GM23248 (cell line): ENCODE measurements at regions not wholly inside any gene's neighbourhood (a gene's known extent, or its start where the extent isn't known, plus 50 kb on each side); places are given as distances from the start of the nearest gene placed in this dataset.

Experiments used
- DNase-seq: peaks from one replicate; pipeline ENCODE4 v3.0.0-alpha.2; 2015
- H2AFZ ChIP-seq: fragments of 200-600 bp; sonication (generic); 2 replicates; pipeline ENCODE4 v1.6.1; 2016; ENCODE audit warnings: antibody characterized with exemption
- H3F3A ChIP-seq: fragments of 200-600 bp; sonication (generic); 2 replicates; pipeline ENCODE4 v1.6.1; 2016; ENCODE audit warnings: mild to moderate bottlenecking, antibody characterized with exemption, mixed run types; ENCODE audit not compliant: insufficient read depth
- H3K27ac ChIP-seq: fragments of 200-600 bp; sonication (generic); 2 replicates; pipeline ENCODE4 v1.5.1; 2016; ENCODE audit warnings: mild to moderate bottlenecking
- H3K27me3 ChIP-seq: fragments of 200-600 bp; sonication (generic); replicated peaks from 2 replicates; pipeline ENCODE4 v1.6.1; 2016; ENCODE audit warnings: mild to moderate bottlenecking; ENCODE audit not compliant: insufficient read depth
- H3K36me3 ChIP-seq: fragments of 200-600 bp; sonication (generic); 2 replicates; pipeline ENCODE4 v1.6.1; 2016; ENCODE audit warnings: low read depth, mild to moderate bottlenecking
- H3K4me1 ChIP-seq: fragments of 200-600 bp; sonication (generic); 2 replicates; pipeline ENCODE4 v1.6.1; 2016; ENCODE audit warnings: mild to moderate bottlenecking; ENCODE audit not compliant: insufficient read depth
- H3K4me2 ChIP-seq: fragments of 200-600 bp; sonication (generic); one replicate; pipeline ENCODE4 v1.6.1; 2016; ENCODE audit warnings: mild to moderate bottlenecking; ENCODE audit not compliant: unreplicated experiment
- H3K4me3 ChIP-seq: fragments of 200-600 bp; sonication (generic); 2 replicates; pipeline ENCODE4 v1.5.1; 2016; ENCODE audit warnings: mild to moderate bottlenecking
- H3K79me2 ChIP-seq: fragments of 200-600 bp; sonication (generic); 2 replicates; pipeline ENCODE4 v1.6.1; 2016; ENCODE audit warnings: mild to moderate bottlenecking; ENCODE audit not compliant: insufficient read depth
- H3K9ac ChIP-seq: fragments of 200-600 bp; sonication (generic); 2 replicates; pipeline ENCODE4 v1.6.1; 2016; ENCODE audit warnings: mild to moderate bottlenecking
- H3K9me2 ChIP-seq: fragments of 200-600 bp; sonication (generic); 2 replicates; pipeline ENCODE4 v1.6.1; 2016; ENCODE audit warnings: mixed run types, mild to moderate bottlenecking, moderate library complexity; ENCODE audit not compliant: insufficient read depth
- H3K9me3 ChIP-seq: fragments of 200-600 bp; sonication (generic); one replicate; pipeline ENCODE4 v1.6.1; 2017; ENCODE audit warnings: low read depth
- H4K20me1 ChIP-seq: fragments of 200-600 bp; sonication (generic); 2 replicates; pipeline ENCODE4 v1.6.0; 2016; ENCODE audit not compliant: insufficient read depth
- EZH2 ChIP-seq: fragments of 200-600 bp; sonication (generic); IDR thresholded peaks from 2 replicates; pipeline ENCODE4 v1.6.1; 2018; ENCODE audit warnings: antibody characterized with exemption, mild to moderate bottlenecking; ENCODE audit not compliant: insufficient read depth, poor library complexity, severe bottlenecking
- EZH2phosphoT487 ChIP-seq: fragments of 200-600 bp; sonication (generic); IDR thresholded peaks from 2 replicates; pipeline ENCODE4 v1.6.1; 2018; ENCODE audit warnings: antibody characterized with exemption, moderate library complexity, mild to moderate bottlenecking, low read depth; ENCODE audit not compliant: insufficient read depth
- WGBS, 2 experiments: methylation state at CpG; one replicate each; pipeline ENCODE4 v1.1.6; 2015 to 2017; ENCODE audit warnings: low lambda C conversion rate in 2 of 2, low coverage in 1 of 2; ENCODE audit errors: missing lambda C conversion rate in 2 of 2; 5-methylcytosine and 5-hydroxymethylcytosine counted together
- in situ Hi-C: fragments of 300-500 bp; cut with MboI; formaldehyde crosslinking; loops from 2 replicates; pipeline ENCODE4 v1.15.0; 2020

DNA sequence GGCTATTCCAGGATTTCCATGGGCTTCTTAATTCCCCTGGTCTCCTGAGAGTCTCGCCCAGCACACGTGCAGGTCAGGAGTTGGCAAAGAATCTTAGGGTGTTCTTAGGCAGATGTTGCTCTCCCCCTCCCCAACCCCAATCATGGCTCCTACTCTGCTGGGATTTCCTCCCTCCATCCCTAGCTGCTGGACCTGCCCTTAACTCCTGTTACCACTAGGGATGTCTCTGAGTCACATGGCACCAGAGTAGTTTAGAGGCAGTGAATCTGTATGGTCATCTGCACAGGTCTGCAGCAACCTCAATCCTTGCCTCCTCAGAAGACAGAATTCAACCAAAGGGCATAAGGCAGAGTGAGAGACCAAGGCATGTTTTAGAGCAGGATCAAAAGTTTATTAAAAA lies 51.8 kb upstream of the CHST3 start:
- peak; percentile 51 for DNase-seq
- Histone ChIP-seq H2AFZ (no peak overlapping the region), H3K79me2 (no peaks in the 10 kb centered on the region), H4K20me1 (no peaks in the 10 kb centered on the region), H3F3A (no peaks in the 10 kb centered on the region), H3K9ac (no peak overlapping the region), H3K4me3 (no peak overlapping the region), H3K9me3 (no peaks in the 10 kb centered on the region), H3K27ac (no peak overlapping the region), H3K9me2 (no peaks in the 10 kb centered on the region), H3K27me3 (no peaks in the 10 kb centered on the region), H3K4me1 (no peaks in the 10 kb centered on the region), H3K4me2 (no peak overlapping the region), H3K36me3 (no peaks in the 10 kb centered on the region)
- 66 to 69% methylated on average over 2 of the region's 2 CpGs for WGBS, 2 experiments
- TF ChIP-seq EZH2phosphoT487 = no peak
- TF ChIP-seq EZH2 = no peak
- in situ Hi-C loops = no loop called here

DNA sequence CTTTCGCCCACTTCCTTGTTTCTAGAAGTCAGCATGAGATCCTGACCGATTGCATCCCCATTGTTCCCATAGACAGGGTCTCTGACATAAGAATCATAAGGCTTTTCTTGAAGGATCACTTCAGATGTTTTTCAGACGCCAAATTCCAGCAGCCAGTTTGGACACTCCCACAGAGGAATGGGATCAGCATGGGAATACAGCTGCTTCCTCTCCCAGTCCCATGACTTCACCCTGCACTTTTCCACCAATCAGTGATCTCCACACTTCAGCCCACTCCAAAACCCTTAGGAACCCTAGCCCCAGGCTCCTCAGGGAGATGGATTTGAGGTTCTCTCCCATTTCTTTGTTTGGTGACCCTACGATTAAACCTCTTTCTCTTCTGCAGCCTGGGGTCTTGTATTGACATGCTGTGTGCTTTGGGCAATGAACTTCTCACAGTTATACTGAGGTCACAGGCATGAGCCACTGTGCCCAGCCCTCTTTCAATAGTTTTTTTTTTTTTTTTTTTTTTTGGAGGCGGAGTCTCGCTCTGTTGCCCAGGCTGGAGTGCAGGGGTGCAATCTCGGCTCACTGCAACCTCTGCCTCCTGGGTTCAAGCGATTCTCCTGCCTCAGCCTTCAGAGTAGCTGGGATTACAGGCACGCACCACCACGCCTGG lies 52.8 kb upstream of the CHST3 start:
- Histone ChIP-seq H3K4me1 (no peaks in the 10 kb centered on the region), H4K20me1 (no peaks in the 10 kb centered on the region), H3K27me3 (no peaks in the 10 kb centered on the region), H3K9me3 (no peaks in the 10 kb centered on the region), H3F3A (no peaks in the 10 kb centered on the region), H3K4me3 (no peak overlapping the region), H3K36me3 (no peaks in the 10 kb centered on the region), H3K9ac (no peak overlapping the region), H3K79me2 (no peaks in the 10 kb centered on the region), H2AFZ (peak overlapping the region; percentile 48), H3K4me2 (no peak overlapping the region), H3K9me2 (no peaks in the 10 kb centered on the region), H3K27ac (no peak overlapping the region)
- in situ Hi-C loops = no loop called here
- 53 to 67% methylated on average over 10 of the region's 10 CpGs for WGBS, 2 experiments
- TF ChIP-seq EZH2phosphoT487 (no peak), EZH2 (no peak)
- peak; percentile 24 for DNase-seq

DNA sequence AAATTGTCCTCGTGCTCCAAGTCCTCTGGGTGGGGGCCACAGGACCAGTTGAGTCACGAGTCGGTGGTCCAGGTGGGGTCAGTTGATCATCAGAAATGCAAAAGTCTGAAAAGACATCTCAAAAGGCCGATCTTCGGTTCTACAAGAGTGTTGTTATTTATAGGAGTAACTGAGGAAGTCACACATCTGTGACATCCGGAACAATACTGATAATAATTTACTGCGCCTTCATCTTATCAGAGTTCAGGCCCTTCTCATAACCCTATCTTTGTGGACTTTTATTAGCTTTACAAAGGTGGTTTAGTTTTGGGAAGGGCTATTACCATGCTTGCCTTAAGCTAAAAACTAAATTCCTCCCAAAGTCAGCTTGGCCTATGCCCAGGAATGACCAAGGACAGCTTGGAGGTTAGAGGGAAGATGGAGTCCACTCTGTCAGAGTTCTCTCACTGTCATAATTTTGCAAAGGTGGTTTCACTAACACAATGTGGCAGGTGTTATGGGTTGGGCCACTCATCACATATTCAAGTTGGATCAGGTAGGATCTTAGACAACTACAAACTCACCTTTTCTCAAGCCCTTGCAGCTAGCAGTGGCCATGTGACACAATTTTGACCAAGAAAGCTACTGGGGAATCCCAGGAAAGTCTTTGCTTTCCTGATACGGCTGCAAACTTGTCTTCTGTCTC lies 54.7 kb upstream of the CHST3 start:
- Histone ChIP-seq H3K9ac (no peak overlapping the region), H2AFZ (no peak overlapping the region), H3K79me2 (no peaks in the 10 kb centered on the region), H3K4me3 (no peak overlapping the region), H3K9me2 (no peaks in the 10 kb centered on the region), H3K9me3 (no peaks in the 10 kb centered on the region), H4K20me1 (no peaks in the 10 kb centered on the region), H3K4me1 (no peaks in the 10 kb centered on the region), H3K36me3 (no peaks in the 10 kb centered on the region), H3K27ac (no peak overlapping the region), H3F3A (no peaks in the 10 kb centered on the region), H3K27me3 (no peaks in the 10 kb centered on the region), H3K4me2 (no peak overlapping the region)
- WGBS, 2 experiments = 74 to 81% methylated on average over 8 of the region's 8 CpGs
- in situ Hi-C loops = no loop called here
- DNase-seq = no peak
- TF ChIP-seq EZH2phosphoT487 (no peak), EZH2 (no peak)

DNA sequence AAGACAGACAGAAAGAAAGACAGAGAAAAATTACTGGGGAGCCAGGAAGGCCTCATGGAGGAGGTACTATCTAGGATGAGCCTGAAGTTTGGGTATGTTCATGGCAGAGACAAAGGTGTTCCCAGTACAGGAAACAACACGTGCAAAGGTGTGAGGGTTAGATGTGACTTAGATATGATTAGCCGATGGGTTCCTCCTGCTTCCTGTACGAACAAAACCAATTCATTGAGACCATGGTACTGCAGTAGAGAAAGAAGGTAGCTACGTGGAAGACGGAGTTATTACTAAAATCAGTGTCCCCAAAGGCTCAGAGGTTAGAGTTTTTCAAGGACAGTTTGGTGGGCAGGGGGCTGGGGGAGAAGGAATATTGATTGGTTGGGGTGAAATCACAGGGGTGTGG lies 55.2 kb upstream of the CHST3 start:
- DNase-seq = no peak
- Histone ChIP-seq H3K79me2 (no peaks in the 10 kb centered on the region), H3F3A (no peaks in the 10 kb centered on the region), H3K4me1 (no peaks in the 10 kb centered on the region), H4K20me1 (no peaks in the 10 kb centered on the region), H3K4me2 (no peak overlapping the region), H3K27me3 (no peaks in the 10 kb centered on the region), H3K36me3 (no peaks in the 10 kb centered on the region), H3K9me2 (no peaks in the 10 kb centered on the region), H3K27ac (no peak overlapping the region), H3K9me3 (no peaks in the 10 kb centered on the region), H3K4me3 (no peak overlapping the region), H2AFZ (no peak overlapping the region), H3K9ac (no peak overlapping the region)
- TF ChIP-seq EZH2phosphoT487 = no peak
- TF ChIP-seq EZH2 = no peak
- in situ Hi-C loops = no loop called here
- WGBS, 2 experiments = 74 to 75% methylated on average over 5 of the region's 5 CpGs
